Hepatocyte (in vitro differentiated cells): ENCODE measurements at regions not wholly inside any gene's neighbourhood (a gene's known extent, or its start where the extent isn't known, plus 50 kb on each side); places are given as distances from the start of the nearest gene placed in this dataset.

ENCODE experiments used
- EZH2 ChIP-seq: fragments of 200-600 bp; sonication (generic); IDR thresholded peaks from 2 replicates; pipeline ENCODE4 v1.6.1; 2016; ENCODE audit warnings: antibody characterized with exemption, mild to moderate bottlenecking, borderline replicate concordance
- TF ChIP-seq, protein P1 (sequence below): fragments of 200-600 bp; sonication (generic); IDR thresholded peaks from 2 replicates; pipeline ENCODE4 v1.5.1; 2016; ENCODE audit warnings: antibody characterized with exemption, mild to moderate bottlenecking; ENCODE audit not compliant: poor library complexity

- TF ChIP-seq, protein P1, sequence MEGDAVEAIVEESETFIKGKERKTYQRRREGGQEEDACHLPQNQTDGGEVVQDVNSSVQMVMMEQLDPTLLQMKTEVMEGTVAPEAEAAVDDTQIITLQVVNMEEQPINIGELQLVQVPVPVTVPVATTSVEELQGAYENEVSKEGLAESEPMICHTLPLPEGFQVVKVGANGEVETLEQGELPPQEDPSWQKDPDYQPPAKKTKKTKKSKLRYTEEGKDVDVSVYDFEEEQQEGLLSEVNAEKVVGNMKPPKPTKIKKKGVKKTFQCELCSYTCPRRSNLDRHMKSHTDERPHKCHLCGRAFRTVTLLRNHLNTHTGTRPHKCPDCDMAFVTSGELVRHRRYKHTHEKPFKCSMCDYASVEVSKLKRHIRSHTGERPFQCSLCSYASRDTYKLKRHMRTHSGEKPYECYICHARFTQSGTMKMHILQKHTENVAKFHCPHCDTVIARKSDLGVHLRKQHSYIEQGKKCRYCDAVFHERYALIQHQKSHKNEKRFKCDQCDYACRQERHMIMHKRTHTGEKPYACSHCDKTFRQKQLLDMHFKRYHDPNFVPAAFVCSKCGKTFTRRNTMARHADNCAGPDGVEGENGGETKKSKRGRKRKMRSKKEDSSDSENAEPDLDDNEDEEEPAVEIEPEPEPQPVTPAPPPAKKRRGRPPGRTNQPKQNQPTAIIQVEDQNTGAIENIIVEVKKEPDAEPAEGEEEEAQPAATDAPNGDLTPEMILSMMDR: no peak
- no peak for TF ChIP-seq EZH2
These were observed 119.0 kb downstream of the TRIB2 start for GRCh38 chr2:12835733-12836132.
